Immature natural killer cell (primary cell): ENCODE measurements at regions not wholly inside any gene's neighbourhood (a gene's known extent, or its start where the extent isn't known, plus 50 kb on each side); places are given as distances from the start of the nearest gene placed in this dataset.

Source experiments
- DNase-seq, 3 donors: peaks; one replicate each; pipeline ENCODE4 v3.0.0; 2022; ENCODE audit warnings: mixed read lengths in 1 of 3
- H3K27ac Mint-ChIP-seq, 6 donors: one replicate each; pipeline ENCODE4 v1.8.0; 2020; ENCODE audit warnings: mixed read lengths in 6 of 6, mild to moderate bottlenecking in 5 of 6, inconsistent platforms in 4 of 6, moderate library complexity in 3 of 6
- H3K27me3 Mint-ChIP-seq, 3 donors: one replicate each; pipeline ENCODE4 v1.8.0; 2020 to 2021; ENCODE audit warnings: low read depth in 3 of 3, mild to moderate bottlenecking in 3 of 3, mixed read lengths in 3 of 3, moderate library complexity in 3 of 3, inconsistent platforms in 1 of 3
- H3K36me3 Mint-ChIP-seq, 3 donors: one replicate each; pipeline ENCODE4 v1.8.0; 2020; ENCODE audit warnings: mixed read lengths in 3 of 3, inconsistent platforms in 2 of 3, mild to moderate bottlenecking in 2 of 3
- H3K4me1 Mint-ChIP-seq, 2 donors: one replicate each; pipeline ENCODE4 v1.8.0; 2020; ENCODE audit warnings: inconsistent platforms in 2 of 2, mild to moderate bottlenecking in 2 of 2, mixed read lengths in 2 of 2, moderate library complexity in 1 of 2
- H3K4me3 Mint-ChIP-seq, 5 donors: one replicate each; pipeline ENCODE4 v1.8.0; 2020; ENCODE audit warnings: mild to moderate bottlenecking in 5 of 5, mixed read lengths in 5 of 5, inconsistent platforms in 3 of 5, moderate library complexity in 3 of 5
- H3K9me3 Mint-ChIP-seq, 6 donors: one replicate each; pipeline ENCODE4 v1.8.0; 2020; ENCODE audit warnings: mild to moderate bottlenecking in 6 of 6, mixed read lengths in 6 of 6, inconsistent platforms in 4 of 6, moderate library complexity in 3 of 6

DNA sequence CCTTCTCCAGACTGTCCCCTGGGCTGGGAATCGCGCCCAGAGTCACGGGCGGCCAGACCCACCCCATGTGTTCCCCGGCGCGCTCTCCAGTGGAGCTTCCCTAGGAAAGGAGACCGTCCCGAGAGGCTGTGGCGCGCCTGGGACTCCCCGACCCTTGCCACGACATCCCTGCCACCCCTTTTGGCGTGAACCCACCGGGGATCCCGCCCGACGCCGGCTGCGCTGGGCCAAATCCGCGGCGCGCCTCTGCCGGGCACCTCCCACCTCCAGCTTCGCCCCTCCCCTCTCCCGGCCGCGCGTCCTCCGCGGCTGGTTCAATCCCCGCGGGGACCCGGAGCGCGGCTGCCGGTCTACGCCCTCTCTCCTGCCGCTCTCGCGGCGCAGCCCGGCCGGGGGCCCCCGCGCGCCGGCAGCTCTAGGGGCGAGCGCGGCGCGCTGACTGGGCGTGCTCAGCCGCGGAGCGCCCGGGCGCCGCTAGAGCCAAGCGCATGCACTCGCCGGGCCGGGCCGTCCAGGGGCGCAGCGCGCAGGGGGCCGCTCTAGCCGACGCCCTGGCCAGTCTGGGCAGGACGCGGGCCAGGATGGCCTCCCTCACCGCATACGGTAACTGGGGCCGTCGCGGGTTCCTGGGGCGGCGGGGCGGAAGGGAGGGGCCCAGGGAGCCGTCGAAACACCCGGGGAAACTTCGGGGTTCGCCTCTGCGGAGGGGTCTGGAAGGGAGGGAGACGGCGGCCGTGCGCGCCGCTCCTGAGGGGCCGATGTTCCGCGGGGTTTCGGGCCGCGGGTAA is 77.4 kb upstream of the ANO4 start:
- no peak for DNase-seq
- H3K9me3 Mint-ChIP-seq, result peaks cover 0 to 3% (median 0%) of the 10 kb centered on the region in 6 donors
- H3K27me3 Mint-ChIP-seq, result peaks cover 5 to 8% (median 6%) of the 10 kb centered on the region in 3 donors
- H3K4me3 Mint-ChIP-seq, result no peak overlapping the region
- no peak overlapping the region for H3K27ac Mint-ChIP-seq
- H3K36me3 Mint-ChIP-seq, result peaks cover 0 to 3% (median 0%) of the 10 kb centered on the region in 3 donors
- no peaks in the 10 kb centered on the region for H3K4me1 Mint-ChIP-seq

- H3K27ac Mint-ChIP-seq, result no peak overlapping the region
- no peak overlapping the region for H3K4me3 Mint-ChIP-seq
- H3K27me3 Mint-ChIP-seq, result peaks cover 6 to 8% (median 7%) of the 10 kb centered on the region in 3 donors
- no peaks in the 10 kb centered on the region for H3K4me1 Mint-ChIP-seq
- peaks cover 0 to 3% (median 0%) of the 10 kb centered on the region in 3 donors for H3K36me3 Mint-ChIP-seq
- no peak for DNase-seq
- H3K9me3 Mint-ChIP-seq, result peaks cover 0 to 3% (median 0%) of the 10 kb centered on the region in 6 donors
These were observed 76.9 kb upstream of the ANO4 start for GRCh38 chr12:100717733-100718067.

DNA sequence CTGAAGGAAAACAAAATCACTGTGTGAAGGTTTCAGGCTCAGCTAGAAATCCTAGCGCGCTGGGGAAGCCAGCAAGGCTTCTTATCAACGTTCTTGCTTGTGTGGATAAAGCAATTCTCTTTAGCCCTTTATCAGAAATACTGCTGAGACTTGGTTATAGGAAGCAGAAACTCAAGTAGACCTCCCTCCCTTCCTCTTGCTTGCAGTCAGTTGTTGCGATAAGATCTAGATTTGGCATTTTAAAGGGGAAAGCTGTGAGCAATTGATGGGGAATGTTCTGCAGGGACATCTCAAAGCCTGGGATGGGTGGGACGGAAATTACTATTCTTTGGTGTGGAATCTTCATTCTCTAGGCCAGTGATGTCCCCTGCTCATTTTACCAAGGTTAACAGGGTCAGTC is 76.4 kb upstream of the ANO4 start:
- H3K4me3 Mint-ChIP-seq, result no peak overlapping the region
- no peaks in the 10 kb centered on the region for H3K4me1 Mint-ChIP-seq
- H3K27me3 Mint-ChIP-seq, result peaks cover 6 to 8% (median 7%) of the 10 kb centered on the region in 3 donors
- peaks cover 0 to 3% (median 0%) of the 10 kb centered on the region in 3 donors for H3K36me3 Mint-ChIP-seq
- H3K27ac Mint-ChIP-seq, result no peak overlapping the region
- peaks cover 0 to 3% (median 0%) of the 10 kb centered on the region in 6 donors for H3K9me3 Mint-ChIP-seq
- no peak for DNase-seq

DNA sequence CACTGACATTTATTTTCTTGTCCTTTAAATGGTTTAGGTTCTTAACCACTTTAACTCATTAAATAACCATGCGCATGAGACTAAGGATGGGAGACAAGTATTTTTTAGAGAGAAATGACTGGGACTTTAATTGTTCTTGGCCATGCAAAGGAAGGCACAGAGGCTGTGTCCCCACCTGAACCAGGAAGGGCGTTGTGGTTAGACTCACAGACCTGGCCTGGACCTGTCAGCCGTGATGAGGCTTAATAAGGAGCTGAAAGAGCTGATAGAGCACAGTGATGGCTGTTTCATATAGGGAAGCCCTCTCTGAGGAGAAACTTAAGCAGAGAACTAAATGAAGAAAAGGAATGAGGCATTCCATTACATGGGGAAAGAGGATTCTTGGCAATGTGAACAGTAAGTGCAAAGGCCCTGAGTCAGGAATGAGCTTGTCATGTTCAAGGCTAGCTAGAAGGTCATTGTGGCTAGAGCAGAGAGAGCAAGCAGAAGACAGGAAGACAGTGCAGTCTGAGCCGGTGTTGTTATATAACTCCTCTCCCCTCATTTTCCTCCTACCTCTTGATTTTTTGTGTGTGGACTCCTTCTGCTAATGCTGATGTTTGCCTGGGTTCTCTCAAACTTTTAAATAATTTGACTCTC is 74.4 kb upstream of the ANO4 start:
- Mint-ChIP-seq H3K9me3 (peaks cover 0 to 3% (median 0%) of the 10 kb centered on the region in 6 donors), H3K27me3 (peaks cover 6 to 8% (median 7%) of the 10 kb centered on the region in 3 donors), H3K27ac (no peak overlapping the region), H3K36me3 (peaks cover 0 to 3% (median 0%) of the 10 kb centered on the region in 3 donors), H3K4me3 (no peak overlapping the region), H3K4me1 (no peaks in the 10 kb centered on the region)
- no peak for DNase-seq

DNA sequence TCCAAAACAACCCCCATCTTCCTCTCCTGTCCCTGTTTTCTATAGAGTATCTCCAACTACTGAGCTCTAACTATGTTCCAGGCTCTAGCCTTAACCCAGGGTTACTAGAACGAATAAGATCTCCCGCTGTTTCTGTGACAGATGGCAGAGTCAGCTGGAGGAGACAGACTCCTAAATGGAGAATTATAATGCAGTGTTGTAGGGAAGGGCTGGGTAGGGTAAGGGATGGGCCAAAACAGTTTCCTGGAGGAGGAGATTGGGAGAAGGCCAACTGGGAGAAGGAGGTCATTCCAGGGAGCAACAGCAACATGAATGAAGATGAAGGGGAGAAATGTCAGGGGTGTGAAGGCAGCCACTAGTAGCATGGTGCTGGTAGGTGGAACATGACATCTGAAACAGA is 73.4 kb upstream of the ANO4 start:
- H3K27ac Mint-ChIP-seq, result no peak overlapping the region
- peaks cover 5 to 7% (median 6%) of the 10 kb centered on the region in 3 donors for H3K27me3 Mint-ChIP-seq
- H3K9me3 Mint-ChIP-seq, result no peaks in the 10 kb centered on the region
- DNase-seq, result no peak
- H3K4me3 Mint-ChIP-seq, result no peak overlapping the region
- H3K4me1 Mint-ChIP-seq, result no peaks in the 10 kb centered on the region
- peaks cover 0 to 3% (median 0%) of the 10 kb centered on the region in 3 donors for H3K36me3 Mint-ChIP-seq

DNA sequence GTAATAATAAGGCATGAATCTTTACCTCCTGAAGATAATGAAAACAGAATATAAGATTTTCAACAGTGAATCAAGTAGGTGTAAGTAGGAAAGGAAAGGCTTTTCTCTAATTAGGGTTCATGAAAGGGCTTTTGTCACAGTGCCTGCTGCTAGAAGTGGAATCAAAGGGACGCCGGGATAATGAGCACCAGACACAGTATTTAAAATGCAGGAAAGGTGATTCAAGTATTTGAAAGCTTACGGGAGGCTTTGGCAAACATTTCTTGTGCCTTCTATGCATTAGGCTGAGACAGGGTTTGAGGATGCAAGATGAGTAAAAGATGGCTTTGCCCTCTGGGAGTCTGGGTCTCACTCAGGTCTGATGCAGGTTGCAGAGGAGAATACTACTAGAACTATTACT is 70.5 kb upstream of the ANO4 start:
- no peaks in the 10 kb centered on the region for H3K36me3 Mint-ChIP-seq
- no peaks in the 10 kb centered on the region for H3K9me3 Mint-ChIP-seq
- H3K27me3 Mint-ChIP-seq, result peaks cover 1 to 4% (median 2%) of the 10 kb centered on the region in 3 donors
- H3K4me3 Mint-ChIP-seq, result no peak overlapping the region
- no peak for DNase-seq
- no peak overlapping the region for H3K27ac Mint-ChIP-seq
- no peaks in the 10 kb centered on the region for H3K4me1 Mint-ChIP-seq

GRCh38 chr12:100733817-100734593 is 60.6 kb upstream of the ANO4 start:
- Mint-ChIP-seq H3K4me3 (no peak overlapping the region), H3K36me3 (no peaks in the 10 kb centered on the region), H3K27me3 (peaks cover 0 to 4% (median 1%) of the 10 kb centered on the region in 3 donors), H3K27ac (no peak overlapping the region), H3K4me1 (no peaks in the 10 kb centered on the region), H3K9me3 (peaks cover 0 to 4% (median 0%) of the 10 kb centered on the region in 6 donors)
- DNase-seq, result no peak

GRCh38 chr12:100737168-100737567 is 57.4 kb upstream of the ANO4 start:
- no peak overlapping the region for H3K27ac Mint-ChIP-seq
- no peaks in the 10 kb centered on the region for H3K4me1 Mint-ChIP-seq
- DNase-seq, result no peak
- H3K9me3 Mint-ChIP-seq, result no peaks in the 10 kb centered on the region
- H3K36me3 Mint-ChIP-seq, result no peaks in the 10 kb centered on the region
- peaks cover 0 to 4% (median under 1%) of the 10 kb centered on the region in 3 donors for H3K27me3 Mint-ChIP-seq
- H3K4me3 Mint-ChIP-seq, result no peak overlapping the region

DNA sequence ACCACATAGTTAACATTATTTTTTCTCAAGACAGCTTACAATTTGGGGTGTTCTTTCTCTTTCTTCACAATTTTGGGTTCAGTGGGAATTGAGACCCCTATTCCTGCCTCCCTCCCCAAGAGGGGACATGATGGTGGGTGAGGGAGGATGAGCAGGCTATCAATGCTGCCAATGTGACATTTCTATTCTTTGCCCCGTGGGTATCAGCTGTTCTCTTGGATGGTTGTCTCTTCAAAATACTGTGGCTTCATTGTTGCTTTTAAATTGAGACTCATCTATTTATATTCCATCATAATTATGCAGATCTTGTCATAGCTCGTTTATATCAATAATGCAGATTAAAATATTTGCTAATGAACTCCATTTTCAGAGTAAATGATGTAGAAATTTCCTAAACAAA is 56.5 kb upstream of the ANO4 start:
- no peak overlapping the region for H3K4me3 Mint-ChIP-seq
- H3K27me3 Mint-ChIP-seq, result peaks cover 0 to 4% (median 0%) of the 10 kb centered on the region in 3 donors
- no peaks in the 10 kb centered on the region for H3K36me3 Mint-ChIP-seq
- DNase-seq, result no peak
- H3K27ac Mint-ChIP-seq, result no peak overlapping the region
- H3K9me3 Mint-ChIP-seq, result no peaks in the 10 kb centered on the region
- H3K4me1 Mint-ChIP-seq, result no peaks in the 10 kb centered on the region

DNA sequence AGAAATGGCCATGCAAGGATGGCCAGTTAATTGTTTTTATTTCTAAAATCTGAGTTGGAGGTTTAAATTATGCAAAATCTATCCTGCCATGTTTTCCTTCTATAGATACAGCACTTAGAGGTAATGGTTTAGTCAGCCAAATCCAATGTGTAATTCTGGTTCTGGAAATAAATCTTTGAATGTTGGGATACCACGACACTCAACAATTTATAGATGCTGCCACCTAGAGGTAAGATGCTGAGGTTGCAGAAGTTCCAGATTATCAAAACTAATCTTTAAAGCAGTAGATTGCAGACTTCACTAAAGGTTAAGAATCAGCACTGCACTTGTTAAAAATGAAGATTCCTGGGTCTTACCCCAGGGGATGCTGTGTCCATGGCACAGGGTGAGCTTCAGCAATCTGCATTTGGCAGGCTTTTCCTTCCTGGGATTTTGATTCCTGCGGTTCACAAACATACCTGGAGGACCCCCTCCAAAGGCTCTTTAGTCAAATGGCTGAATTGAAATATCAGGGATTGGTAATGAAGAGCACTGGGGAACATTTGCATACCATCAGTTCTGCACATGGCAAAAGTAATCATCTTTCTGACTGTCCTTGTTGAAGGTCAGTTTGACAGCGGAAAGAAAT is 53.4 kb upstream of the ANO4 start:
- Mint-ChIP-seq H3K27me3 (peaks cover 0 to 7% (median 0%) of the 10 kb centered on the region in 3 donors), H3K4me3 (no peak overlapping the region), H3K27ac (no peak overlapping the region), H3K9me3 (no peaks in the 10 kb centered on the region), H3K4me1 (no peaks in the 10 kb centered on the region), H3K36me3 (no peaks in the 10 kb centered on the region)
- DNase-seq, result no peak

DNA sequence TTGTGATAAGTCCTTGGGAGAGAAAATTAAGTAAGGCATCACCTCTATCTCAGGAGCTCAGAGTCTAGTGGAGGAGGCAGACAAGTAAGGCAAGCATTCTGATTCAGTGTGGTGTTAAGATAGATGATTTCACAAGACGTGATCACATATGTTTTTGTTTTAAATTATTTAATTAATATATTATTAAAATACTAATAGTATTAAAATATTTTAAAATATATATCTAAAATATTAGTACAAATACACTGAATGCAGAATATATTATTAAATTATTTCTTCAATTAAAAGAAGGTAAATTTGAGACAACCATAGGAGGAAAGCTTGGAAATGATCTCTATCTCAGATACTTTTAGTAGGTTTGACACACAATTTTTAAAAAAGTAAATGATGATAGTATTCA is 51.5 kb upstream of the ANO4 start:
- Mint-ChIP-seq H3K4me1 (no peaks in the 10 kb centered on the region), H3K27ac (no peak overlapping the region), H3K36me3 (no peaks in the 10 kb centered on the region), H3K9me3 (peaks cover 0 to 1% (median 0%) of the 10 kb centered on the region in 6 donors), H3K27me3 (peaks cover 1 to 5% (median 3%) of the 10 kb centered on the region in 3 donors), H3K4me3 (no peak overlapping the region)
- DNase-seq, result no peak
